GM13976 (cell line): ENCODE measurements at regions not wholly inside any gene's neighbourhood (a gene's known extent, or its start where the extent isn't known, plus 50 kb on each side); places are given as distances from the start of the nearest gene placed in this dataset.

Experiments
- DNase-seq: peaks from one replicate; pipeline ENCODE4 v3.0.0; 2012; ENCODE audit warnings: low spot score
- in situ Hi-C: fragments of 300-500 bp; cut with MboI; formaldehyde crosslinking; loops from one replicate; pipeline ENCODE4 v1.12.0; 2022; ENCODE audit warnings: low sequenced_read_pairs, mixed read lengths, inconsistent platforms; ENCODE audit not compliant: unreplicated experiment
- TF ChIP-seq, protein P1 (sequence below): IDR thresholded peaks from 2 replicates; pipeline ENCODE4 v1.5.1; 2012; ENCODE audit warnings: borderline replicate concordance, mild to moderate bottlenecking; ENCODE audit not compliant: insufficient read depth; ENCODE audit errors: extremely low read depth, missing control alignments, control extremely low read depth

DNA sequence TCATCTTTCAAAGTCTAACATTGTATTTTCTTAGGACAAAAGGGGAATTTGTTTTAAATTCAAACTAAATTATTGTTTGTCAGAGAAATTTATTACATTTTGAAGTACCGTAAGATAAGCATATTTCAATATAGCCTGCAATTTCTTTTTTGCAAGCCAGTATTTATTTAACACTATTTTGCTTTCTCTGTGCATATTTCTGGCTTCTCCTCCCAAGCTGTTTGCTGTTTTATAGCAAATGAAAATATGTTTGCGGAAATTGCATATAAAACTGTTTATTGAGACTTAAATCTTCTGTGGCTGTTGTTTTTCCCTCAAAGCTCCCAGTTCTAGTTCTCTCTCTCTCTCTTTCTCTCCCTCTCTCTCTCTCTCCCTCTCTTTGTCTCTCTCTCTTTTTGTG, 866.8 kb downstream of the FAM181B start:
- TF ChIP-seq, protein P1, sequence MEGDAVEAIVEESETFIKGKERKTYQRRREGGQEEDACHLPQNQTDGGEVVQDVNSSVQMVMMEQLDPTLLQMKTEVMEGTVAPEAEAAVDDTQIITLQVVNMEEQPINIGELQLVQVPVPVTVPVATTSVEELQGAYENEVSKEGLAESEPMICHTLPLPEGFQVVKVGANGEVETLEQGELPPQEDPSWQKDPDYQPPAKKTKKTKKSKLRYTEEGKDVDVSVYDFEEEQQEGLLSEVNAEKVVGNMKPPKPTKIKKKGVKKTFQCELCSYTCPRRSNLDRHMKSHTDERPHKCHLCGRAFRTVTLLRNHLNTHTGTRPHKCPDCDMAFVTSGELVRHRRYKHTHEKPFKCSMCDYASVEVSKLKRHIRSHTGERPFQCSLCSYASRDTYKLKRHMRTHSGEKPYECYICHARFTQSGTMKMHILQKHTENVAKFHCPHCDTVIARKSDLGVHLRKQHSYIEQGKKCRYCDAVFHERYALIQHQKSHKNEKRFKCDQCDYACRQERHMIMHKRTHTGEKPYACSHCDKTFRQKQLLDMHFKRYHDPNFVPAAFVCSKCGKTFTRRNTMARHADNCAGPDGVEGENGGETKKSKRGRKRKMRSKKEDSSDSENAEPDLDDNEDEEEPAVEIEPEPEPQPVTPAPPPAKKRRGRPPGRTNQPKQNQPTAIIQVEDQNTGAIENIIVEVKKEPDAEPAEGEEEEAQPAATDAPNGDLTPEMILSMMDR, result no peak
- in situ Hi-C loops, result no loop called here
- no peak for DNase-seq

- TF ChIP-seq, protein P1, result no peak
- in situ Hi-C loops, result no loop called here
- no peak for DNase-seq
These were observed 876.3 kb downstream of the FAM181B start for GRCh38 chr11:81857386-81857785.

- in situ Hi-C loops, result no loop called here
- no peak for DNase-seq
- TF ChIP-seq, protein P1, result no peak
These were observed 879.9 kb downstream of the FAM181B start for GRCh38 chr11:81853791-81854190.

DNA sequence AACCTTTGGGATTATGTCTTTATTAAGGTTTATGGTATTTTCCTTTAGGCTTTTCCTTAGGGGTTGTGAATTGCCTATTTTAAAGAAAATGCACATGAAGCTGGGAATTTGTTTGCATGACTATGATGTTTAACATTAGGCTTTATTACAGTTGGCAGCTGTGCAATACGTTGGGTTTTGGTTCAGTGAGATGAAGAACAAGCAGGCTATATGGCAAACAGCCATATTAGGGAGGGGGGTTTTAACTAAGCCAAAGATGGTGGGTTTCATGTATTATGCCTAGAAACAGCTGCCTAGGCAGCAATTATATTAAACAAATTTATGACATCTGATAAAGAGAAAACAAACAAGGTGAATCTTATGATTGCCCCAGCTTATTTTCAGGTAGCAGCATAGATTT, 880.8 kb downstream of the FAM181B start:
- TF ChIP-seq, protein P1, result no peak
- DNase-seq, result no peak
- in situ Hi-C loops, result no loop called here

- no peak for DNase-seq
- in situ Hi-C loops, result no loop called here
- TF ChIP-seq, protein P1, result no peak
These were observed 893.3 kb downstream of the FAM181B start for GRCh38 chr11:81840380-81840779.

DNA sequence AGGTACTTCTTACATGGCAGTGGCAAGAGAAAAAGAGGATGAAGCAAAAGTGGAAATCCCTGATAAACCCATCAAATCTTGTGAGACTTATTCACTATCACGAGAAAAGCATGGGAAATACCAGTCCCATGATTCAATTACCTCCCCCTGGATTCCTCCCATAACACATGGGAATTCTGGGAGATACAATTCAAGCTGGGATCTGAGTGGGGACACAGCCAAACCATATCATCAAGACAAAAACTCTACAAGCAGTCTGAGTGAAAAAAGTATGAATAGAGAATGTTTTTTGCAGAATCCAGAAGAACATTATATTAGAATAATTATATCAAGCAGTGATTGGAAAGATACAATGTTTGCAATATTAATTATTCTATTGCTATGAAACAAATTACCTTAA, 893.7 kb downstream of the FAM181B start:
- in situ Hi-C loops, result no loop called here
- TF ChIP-seq, protein P1, result no peak
- no peak for DNase-seq

GRCh38 chr11:81839016-81839415, 894.6 kb downstream of the FAM181B start:
- TF ChIP-seq, protein P1, result no peak
- in situ Hi-C loops, result no loop called here

More at GRCh38 chr11:81839016-81839415, 894.6 kb downstream of the FAM181B start:
- DNase-seq, result no peak
